IPS-20b (cell line): ENCODE measurements at regions not wholly inside any gene's neighbourhood (a gene's known extent, or its start where the extent isn't known, plus 50 kb on each side); places are given as distances from the start of the nearest gene placed in this dataset.
"Not testable (repeated sequence)": the region's sequence is repeated elsewhere in the genome, so short reads cannot be mapped to it uniquely, and the experiment has no call there.

Experiments
- H3K27ac ChIP-seq: one replicate; pipeline ENCODE4 v1.5.1; 2013; ENCODE audit warnings: low read length
- H3K27me3 ChIP-seq: 2 replicates; pipeline ENCODE4 v1.6.1; 2013; ENCODE audit warnings: mild to moderate bottlenecking, low read length, inconsistent platforms; ENCODE audit not compliant: insufficient read depth
- H3K36me3 ChIP-seq: 2 replicates; pipeline ENCODE4 v1.6.1; 2013; ENCODE audit warnings: low read depth, mild to moderate bottlenecking, inconsistent platforms, low read length, moderate library complexity; ENCODE audit not compliant: insufficient read depth
- H3K4me1 ChIP-seq: 2 replicates; pipeline ENCODE4 v1.6.1; 2013; ENCODE audit warnings: mild to moderate bottlenecking, control low read depth, inconsistent platforms, low read length, moderate library complexity; ENCODE audit not compliant: insufficient read depth
- H3K4me3 ChIP-seq: 2 replicates; pipeline ENCODE4 v1.5.1; 2013; ENCODE audit warnings: mild to moderate bottlenecking, low read length, inconsistent platforms
- H3K9ac ChIP-seq: 2 replicates; pipeline ENCODE4 v1.6.1; 2013; ENCODE audit warnings: low read depth, mild to moderate bottlenecking, inconsistent platforms, low read length, moderate library complexity
- H3K9me3 ChIP-seq: 2 replicates; pipeline ENCODE4 v1.6.1; 2013; ENCODE audit warnings: mild to moderate bottlenecking, low read depth, low read length, inconsistent platforms; ENCODE audit not compliant: insufficient read depth

DNA sequence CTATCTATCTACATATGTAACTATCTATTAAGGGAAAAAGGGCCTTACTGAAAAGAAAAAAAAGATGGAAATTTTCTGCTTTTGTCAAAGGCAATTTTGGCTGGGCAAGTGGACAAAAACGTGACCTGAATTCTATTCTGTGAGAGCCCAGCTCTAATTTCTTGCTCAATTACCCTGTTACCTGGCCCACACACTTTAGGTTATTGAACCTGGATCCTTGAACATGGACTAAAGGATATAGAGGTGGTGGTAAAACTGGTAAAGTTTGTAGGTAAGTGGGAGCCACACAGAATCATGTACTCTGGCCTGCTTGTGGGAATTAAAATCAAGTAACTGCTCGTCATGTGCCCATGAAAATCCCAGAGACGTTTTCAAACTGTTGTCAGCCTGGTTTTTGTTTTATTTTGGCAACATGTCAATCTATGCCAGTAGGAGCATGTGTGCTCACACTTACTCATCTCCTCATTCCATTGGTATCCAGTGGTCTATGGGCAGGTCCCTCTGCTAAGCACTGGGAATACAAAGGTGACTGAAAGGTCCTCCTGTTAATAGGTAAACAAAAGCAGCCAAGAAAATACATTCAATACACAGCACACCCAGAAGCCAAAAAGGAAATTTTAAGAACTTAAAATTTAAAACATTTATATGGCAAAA lies 113.7 kb upstream of the WARS2 start:
- H3K27ac ChIP-seq = no peak overlapping the region
- no peak overlapping the region for H3K9ac ChIP-seq
- H3K4me1 ChIP-seq = no peaks in the 10 kb centered on the region
- H3K9me3 ChIP-seq = no peaks in the 10 kb centered on the region; the same call in 1 of the 2 replicates
- H3K36me3 ChIP-seq = no peaks in the 10 kb centered on the region
- H3K4me3 ChIP-seq = no peak overlapping the region
- no peaks in the 10 kb centered on the region for H3K27me3 ChIP-seq

DNA sequence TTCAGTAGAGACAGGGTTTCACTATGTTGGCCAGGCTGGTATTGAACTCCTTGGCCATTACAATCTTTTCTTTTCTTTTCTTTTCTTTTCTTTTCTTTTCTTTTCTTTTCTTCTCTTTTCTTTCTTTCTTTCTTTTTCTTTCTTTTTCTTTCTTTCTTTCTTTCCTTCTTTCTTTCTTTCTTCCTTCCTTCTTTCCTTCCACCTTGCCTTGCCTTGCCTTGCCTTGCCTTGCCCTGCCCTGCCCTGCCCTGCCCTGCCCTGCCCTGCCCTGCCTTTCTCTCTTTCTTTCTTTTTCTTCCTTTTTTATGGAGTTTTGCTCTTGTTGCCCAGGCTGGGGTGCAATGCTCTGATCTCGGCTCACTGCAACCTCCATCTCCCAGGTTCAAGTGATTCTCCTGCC lies 112.5 kb upstream of the HAO2 start:
- not testable (repeated sequence) for H3K27ac ChIP-seq, H3K4me1 ChIP-seq, H3K9me3 ChIP-seq, H3K9ac ChIP-seq, H3K4me3 ChIP-seq, H3K36me3 ChIP-seq, H3K27me3 ChIP-seq

DNA sequence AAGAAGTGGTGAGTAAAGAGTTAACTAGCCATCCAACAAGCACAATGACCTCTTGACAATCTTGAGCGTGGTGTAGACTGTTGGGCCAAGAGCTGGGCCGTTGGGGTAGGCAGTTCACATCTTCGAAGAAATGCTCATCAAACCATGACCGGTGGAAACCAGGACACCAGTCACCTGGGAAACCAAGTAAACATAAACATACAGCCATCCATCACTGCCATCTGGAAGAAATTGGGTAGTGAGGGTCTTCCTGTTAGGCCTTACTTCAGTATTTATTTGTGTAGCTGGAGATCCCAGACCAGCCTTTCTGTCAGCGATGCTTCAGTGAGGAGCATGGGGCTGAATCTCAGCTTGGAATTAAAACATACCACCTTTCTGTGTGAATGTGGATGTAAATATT lies 108.1 kb upstream of the HAO2 start:
- H3K9me3 ChIP-seq = no peaks in the 10 kb centered on the region; the same call in 1 of the 2 replicates
- H3K36me3 ChIP-seq = no peaks in the 10 kb centered on the region
- H3K27ac ChIP-seq = no peak overlapping the region
- no peaks in the 10 kb centered on the region for H3K4me1 ChIP-seq
- no peak overlapping the region for H3K4me3 ChIP-seq
- H3K27me3 ChIP-seq = no peaks in the 10 kb centered on the region
- H3K9ac ChIP-seq = no peak overlapping the region

DNA sequence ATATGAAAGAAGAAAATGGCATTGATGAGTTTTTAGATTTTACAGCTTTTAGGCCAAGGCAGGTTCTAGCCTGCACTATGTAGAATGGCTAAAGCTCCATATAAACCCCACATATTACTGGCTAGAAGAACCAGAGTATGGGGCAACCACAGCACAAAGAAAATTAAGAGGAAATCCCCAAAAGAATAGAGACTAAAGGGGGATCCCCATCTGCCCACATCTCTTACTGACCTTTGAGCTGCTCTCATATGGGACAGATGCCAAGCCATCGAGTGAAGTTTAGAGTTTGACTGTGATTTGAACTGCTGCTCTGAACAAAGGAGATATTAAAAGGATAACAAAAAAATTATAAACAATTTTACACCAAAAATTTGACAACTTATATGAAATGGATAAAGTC lies 102.2 kb upstream of the HAO2 start:
- no peaks in the 10 kb centered on the region for H3K36me3 ChIP-seq
- no peaks in the 10 kb centered on the region for H3K4me1 ChIP-seq
- peaks cover 6% of the 10 kb centered on the region; the same call in 1 of the 2 replicates for H3K9me3 ChIP-seq
- H3K4me3 ChIP-seq = no peak overlapping the region
- H3K27ac ChIP-seq = no peak overlapping the region
- no peak overlapping the region for H3K9ac ChIP-seq
- no peaks in the 10 kb centered on the region for H3K27me3 ChIP-seq

DNA sequence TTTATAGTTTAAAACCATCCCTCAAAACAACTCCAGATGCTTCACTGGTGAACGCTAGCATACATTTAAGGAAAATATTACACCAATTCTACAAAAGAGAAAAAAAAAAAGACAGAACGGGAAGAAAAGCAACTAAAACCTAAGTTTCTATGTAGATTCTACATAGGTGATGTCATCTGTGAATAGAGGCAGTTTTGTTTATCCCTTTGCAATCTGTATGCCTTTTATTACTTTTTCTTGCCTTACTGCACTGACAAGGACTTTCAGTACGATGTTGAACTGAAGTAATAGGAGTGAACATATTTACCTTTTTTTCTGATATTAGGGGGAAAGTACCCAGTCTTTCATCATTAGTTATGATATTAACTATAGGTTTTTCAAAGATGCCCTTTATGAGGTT lies 101.7 kb upstream of the HAO2 start:
- H3K9ac ChIP-seq = no peak overlapping the region
- no peak overlapping the region for H3K4me3 ChIP-seq
- H3K27me3 ChIP-seq = no peaks in the 10 kb centered on the region
- no peaks in the 10 kb centered on the region for H3K36me3 ChIP-seq
- no peak overlapping the region for H3K27ac ChIP-seq
- H3K4me1 ChIP-seq = no peaks in the 10 kb centered on the region
- H3K9me3 ChIP-seq = peaks cover 6% of the 10 kb centered on the region; the same call in 1 of the 2 replicates

DNA sequence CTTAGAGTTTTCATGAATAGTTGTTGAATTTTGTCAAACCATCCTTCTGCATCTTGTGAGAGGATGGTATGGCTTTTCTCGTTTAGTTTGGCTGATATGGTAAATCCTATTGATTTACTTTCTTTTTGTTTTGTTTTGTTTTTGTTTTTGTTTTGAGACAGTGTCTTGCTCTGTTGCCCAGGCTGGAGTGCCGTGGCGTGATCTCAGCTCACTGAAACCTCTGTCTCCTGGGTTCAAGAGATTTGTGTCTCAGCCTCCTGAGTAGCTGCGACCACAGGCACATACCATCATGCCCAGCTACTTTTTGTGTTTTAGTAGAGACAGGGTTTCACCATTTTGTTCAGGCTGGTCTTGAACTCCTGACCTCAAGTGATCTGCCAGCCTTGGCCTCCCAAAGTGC lies 101.3 kb upstream of the HAO2 start:
- H3K27me3 ChIP-seq = not testable (repeated sequence)

DNA sequence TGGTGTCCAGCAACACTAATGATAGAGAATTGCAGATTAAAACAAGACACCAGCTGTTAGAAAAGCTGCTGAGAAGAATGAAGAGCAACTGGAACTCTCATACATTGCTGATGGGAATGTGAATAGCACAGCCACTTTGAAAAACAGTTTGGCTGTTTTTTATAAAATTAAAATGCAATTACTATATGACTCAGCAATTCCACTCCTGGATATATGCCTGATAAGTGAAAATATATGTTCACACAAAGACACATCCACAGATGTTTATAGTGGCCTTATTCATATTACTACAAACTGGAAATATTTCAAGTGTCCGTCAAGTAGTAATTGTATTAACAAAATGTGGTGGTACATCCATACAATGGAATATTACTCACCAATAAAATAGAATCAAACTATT lies 99.7 kb upstream of the HAO2 start:
- Histone ChIP-seq H3K9me3 (peaks cover 6% of the 10 kb centered on the region; the same call in 1 of the 2 replicates), H3K4me1 (no peaks in the 10 kb centered on the region), H3K36me3 (no peaks in the 10 kb centered on the region), H3K9ac (no peak overlapping the region), H3K4me3 (no peak overlapping the region), H3K27ac (no peak overlapping the region), H3K27me3 (no peaks in the 10 kb centered on the region)

More for the DNA sequence above, 101.3 kb upstream of the HAO2 start:
- H3K4me3 ChIP-seq, H3K9ac ChIP-seq, H3K27ac ChIP-seq, H3K9me3 ChIP-seq, H3K4me1 ChIP-seq, H3K36me3 ChIP-seq: not testable (repeated sequence)

DNA sequence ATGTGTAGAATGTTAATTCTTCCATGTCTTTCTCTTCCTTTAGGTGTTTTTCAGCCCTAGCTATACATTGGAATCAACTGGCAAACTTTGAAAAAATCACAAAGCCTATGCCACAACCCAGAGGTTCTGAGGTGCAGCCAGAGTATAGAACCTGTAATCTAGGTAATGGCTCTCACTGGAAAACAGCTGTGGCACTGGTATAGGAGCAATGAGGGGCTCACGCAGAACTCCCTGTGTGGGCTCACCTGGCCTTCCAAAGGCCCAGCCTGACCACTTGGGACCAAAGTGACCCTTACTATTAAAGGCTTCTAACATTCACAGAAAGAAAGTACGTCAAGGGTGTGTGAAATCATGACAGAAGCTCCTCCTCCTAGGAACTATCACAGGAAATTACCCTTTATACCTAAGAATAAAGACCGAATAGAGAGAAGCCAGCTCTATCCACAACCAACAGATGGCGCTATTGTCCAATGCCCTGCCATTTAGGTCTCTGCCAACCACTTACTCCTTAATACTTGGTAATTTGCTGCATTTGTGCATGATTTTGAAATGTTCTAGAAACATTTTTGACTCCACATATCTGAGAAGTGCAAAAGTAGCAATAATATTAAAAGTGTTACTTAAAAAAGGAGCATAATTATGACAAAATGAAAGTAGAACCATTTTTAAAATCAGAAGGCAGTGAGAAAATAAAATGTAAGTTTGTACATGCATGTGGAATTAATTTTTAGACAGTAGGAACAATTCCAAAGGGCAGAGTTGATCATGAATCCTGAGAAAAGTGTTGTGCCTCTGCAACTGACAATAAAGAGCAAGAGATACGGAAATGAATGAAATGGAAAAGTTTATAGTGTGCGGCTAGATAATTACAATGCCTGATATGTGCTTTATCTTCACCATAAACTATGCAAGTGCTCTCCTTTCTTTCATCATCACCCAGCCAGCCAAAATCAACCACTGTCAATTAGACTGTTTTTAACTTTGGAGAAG lies 93.1 kb upstream of the HAO2 start:
- no peaks in the 10 kb centered on the region for H3K27me3 ChIP-seq
- H3K4me3 ChIP-seq = no peak overlapping the region
- H3K36me3 ChIP-seq = no peaks in the 10 kb centered on the region
- no peak overlapping the region for H3K9ac ChIP-seq
- no peaks in the 10 kb centered on the region for H3K4me1 ChIP-seq
- no peaks in the 10 kb centered on the region for H3K9me3 ChIP-seq
- no peak overlapping the region for H3K27ac ChIP-seq

DNA sequence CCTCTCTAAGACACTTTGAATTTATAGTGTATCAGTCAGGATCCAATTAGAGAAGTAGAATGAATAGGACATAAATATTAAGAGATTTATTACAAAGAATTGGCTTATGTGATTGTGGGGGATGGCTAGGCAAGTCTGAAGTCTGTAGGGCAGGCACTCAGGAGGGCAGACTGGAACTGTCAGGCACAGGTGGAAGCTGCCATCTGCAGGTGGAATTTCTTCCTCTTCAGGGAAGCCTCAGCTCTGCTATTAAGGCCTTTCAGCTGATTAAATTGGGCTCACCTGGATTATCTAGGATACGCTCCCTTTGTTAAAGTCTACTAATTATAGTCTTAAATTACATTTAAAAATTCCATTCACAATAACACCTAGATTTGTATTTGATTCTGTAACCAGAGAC lies 92.0 kb upstream of the HAO2 start:
- Histone ChIP-seq H3K4me1 (no peaks in the 10 kb centered on the region), H3K9me3 (no peaks in the 10 kb centered on the region), H3K9ac (no peak overlapping the region), H3K27ac (no peak overlapping the region), H3K27me3 (no peaks in the 10 kb centered on the region), H3K36me3 (no peaks in the 10 kb centered on the region), H3K4me3 (no peak overlapping the region)

DNA sequence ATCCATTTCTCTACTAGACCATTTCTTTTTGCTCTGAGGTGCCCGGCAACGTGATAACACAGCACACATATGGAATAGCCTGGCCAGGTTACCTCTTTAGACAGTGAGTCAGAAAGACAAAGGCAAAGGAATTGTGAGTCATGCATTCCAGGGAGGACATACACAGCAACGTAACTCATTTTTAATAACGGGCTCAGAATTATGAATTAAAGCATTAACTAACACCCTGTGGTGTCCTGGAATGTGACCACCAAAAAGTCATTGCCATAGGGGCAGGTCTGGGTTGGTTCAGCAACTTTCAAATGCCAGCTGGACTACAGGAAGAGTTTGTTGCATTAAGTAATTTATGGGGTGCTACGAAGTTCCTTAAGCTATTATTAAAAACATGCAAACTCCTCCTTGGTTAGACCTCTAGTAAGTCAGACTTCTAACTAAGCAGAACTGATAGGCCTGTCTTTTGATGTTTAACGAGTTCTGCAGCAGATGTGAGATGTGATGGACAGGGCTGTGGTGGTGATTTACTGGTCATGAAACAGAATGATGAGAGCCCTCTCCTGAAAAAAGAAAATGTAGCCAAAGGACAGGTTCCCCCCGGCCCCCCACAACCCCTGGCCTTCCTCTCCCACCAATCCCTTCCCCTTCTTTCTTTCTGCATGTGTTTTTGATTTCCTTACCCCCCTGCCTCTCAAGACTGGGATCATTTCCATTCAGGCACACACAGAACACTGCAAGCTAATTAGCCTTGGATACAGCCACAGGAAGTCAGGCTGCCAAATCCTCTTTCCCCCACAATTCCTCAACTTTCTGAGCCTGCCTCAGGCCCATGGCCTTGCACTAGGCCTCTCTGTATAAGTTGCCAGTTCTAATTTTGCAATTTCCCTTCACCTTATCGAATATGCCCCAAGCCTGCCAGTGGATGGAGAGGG lies 88.9 kb upstream of the HAO2 start:
- Histone ChIP-seq H3K9ac (no peak overlapping the region), H3K4me3 (no peak overlapping the region), H3K4me1 (no peaks in the 10 kb centered on the region), H3K36me3 (no peaks in the 10 kb centered on the region), H3K27ac (no peak overlapping the region), H3K9me3 (no peaks in the 10 kb centered on the region), H3K27me3 (no peaks in the 10 kb centered on the region)

DNA sequence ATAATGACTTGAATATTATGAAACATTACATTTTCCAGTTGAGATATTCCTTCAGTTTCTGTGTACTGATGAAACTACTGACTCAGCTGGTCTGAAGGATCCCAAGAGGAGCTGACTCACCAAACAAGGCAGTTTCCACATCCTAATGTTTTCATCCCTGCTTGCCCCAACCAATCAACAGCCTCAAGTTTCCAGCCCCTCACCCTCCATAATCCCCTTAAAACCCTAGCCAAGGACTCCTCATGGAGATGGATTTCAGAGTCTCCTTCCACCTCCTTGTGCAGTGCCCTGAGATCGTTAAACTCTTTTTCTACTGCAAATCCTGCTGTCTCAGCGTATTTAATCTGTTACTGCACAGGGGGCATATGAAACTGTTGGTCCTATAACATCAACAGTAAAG lies 83.1 kb upstream of the HAO2 start:
- H3K4me1 ChIP-seq = no peaks in the 10 kb centered on the region
- H3K27me3 ChIP-seq = no peaks in the 10 kb centered on the region
- no peak overlapping the region for H3K9ac ChIP-seq
- no peaks in the 10 kb centered on the region for H3K36me3 ChIP-seq
- no peak overlapping the region for H3K4me3 ChIP-seq
- H3K9me3 ChIP-seq = no peaks in the 10 kb centered on the region
- H3K27ac ChIP-seq = no peak overlapping the region
